ENCODE measurements at regions not wholly inside any gene's neighbourhood (a gene's known extent, or its start where the extent isn't known, plus 50 kb on each side); places are given as distances from the start of the nearest gene placed in this dataset.
"Not testable (repeated sequence)": the region's sequence is repeated elsewhere in the genome, so short reads cannot be mapped to it uniquely, and the experiment has no call there.

DNA sequence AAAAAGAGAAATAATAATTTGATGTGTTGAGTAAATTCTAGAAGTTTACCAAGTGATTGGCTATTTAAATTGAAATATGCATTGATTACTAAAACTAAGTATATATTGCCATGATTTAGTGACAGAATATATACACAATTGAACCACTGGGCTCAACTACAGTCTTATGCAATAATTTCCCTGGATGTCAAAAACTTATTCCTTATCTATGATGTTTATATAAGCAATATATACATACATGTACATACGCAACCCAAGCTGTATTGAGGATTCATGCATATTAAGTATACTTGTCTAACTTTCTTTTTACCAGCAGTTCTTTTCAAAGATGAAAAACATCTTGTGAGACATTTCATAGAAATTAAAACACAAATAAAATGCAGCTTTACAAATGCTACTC lies 165.8 kb downstream of the ZIC4 start:
- ATAC-seq: no peak
- DNase-seq: peak in 1 of 4 donors; percentile 3
- intact Hi-C loops (cut with DNase I): no loop called here
- Histone ChIP-seq H3K27ac (no peak overlapping the region), H3K9me3 (peaks cover 0 to 4% of the 10 kb centered on the region in 2 donors), H3K4me3 (no peak overlapping the region), H3K4me1 (no peaks in the 10 kb centered on the region), H3K27me3 (no peaks in the 10 kb centered on the region), H3K36me3 (no peaks in the 10 kb centered on the region)
- TF ChIP-seq, protein P1, sequence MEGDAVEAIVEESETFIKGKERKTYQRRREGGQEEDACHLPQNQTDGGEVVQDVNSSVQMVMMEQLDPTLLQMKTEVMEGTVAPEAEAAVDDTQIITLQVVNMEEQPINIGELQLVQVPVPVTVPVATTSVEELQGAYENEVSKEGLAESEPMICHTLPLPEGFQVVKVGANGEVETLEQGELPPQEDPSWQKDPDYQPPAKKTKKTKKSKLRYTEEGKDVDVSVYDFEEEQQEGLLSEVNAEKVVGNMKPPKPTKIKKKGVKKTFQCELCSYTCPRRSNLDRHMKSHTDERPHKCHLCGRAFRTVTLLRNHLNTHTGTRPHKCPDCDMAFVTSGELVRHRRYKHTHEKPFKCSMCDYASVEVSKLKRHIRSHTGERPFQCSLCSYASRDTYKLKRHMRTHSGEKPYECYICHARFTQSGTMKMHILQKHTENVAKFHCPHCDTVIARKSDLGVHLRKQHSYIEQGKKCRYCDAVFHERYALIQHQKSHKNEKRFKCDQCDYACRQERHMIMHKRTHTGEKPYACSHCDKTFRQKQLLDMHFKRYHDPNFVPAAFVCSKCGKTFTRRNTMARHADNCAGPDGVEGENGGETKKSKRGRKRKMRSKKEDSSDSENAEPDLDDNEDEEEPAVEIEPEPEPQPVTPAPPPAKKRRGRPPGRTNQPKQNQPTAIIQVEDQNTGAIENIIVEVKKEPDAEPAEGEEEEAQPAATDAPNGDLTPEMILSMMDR (IDR thresholded peaks at IDR 0.05): no peak

- H3K27ac ChIP-seq: no peak overlapping the region
- no peak for ATAC-seq
Measured at GRCh38 chr3:147237991-147238390, 168.4 kb downstream of the ZIC4 start.

DNA sequence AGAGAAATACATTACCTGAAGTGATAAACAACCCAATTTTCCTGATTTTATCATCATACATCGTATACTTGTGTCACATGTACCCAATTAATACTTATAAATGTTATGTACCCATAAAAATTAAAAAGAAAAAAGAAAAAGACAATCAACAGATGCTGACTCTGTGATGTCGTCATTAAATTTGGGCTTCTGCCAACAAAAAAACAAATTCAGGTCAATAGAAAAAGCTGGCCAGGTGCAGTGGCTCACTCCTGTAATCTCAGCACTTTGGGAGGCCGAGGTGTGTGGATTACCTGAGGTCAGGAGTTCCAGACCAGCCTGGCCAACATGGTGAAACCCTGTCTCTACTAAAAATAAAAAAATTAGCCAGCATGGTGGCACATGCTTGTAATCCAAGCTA lies 174.4 kb downstream of the ZIC4 start:
- ATAC-seq; intact Hi-C loops (cut with DNase I); H3K4me1 ChIP-seq; H3K27me3 ChIP-seq; H3K9me3 ChIP-seq; H3K4me3 ChIP-seq; H3K27ac ChIP-seq; DNase-seq; H3K36me3 ChIP-seq: not testable (repeated sequence)

More at GRCh38 chr3:147237991-147238390, 168.4 kb downstream of the ZIC4 start:
- Histone ChIP-seq H3K36me3 (no peaks in the 10 kb centered on the region), H3K9me3 (no peaks in the 10 kb centered on the region), H3K4me3 (no peak overlapping the region), H3K27me3 (no peaks in the 10 kb centered on the region), H3K4me1 (no peaks in the 10 kb centered on the region)
- TF ChIP-seq, protein P1 (IDR thresholded peaks at IDR 0.05): no peak
- intact Hi-C loops (cut with DNase I): no loop called here
- no peak for DNase-seq

DNA sequence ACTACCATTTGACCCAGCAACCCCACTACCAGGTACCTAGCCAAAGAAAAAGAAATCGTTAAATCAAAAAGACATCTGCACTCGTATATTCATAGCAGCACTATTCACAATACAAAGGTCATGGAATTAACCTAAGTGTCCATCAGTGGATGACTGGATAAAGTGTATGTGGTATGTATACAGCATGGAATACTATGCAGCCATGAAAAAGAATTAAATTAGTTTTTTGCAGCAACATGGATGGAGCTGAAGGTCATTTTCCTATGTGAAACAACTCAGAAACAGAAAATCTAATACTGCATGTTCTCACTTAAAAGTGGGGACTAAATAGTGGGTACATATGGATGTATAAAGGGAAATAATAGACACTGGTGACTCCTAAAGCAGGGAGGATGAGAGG lies 175.2 kb downstream of the ZIC4 start:
- TF ChIP-seq, protein P1 (IDR thresholded peaks at IDR 0.05): no peak

DNA sequence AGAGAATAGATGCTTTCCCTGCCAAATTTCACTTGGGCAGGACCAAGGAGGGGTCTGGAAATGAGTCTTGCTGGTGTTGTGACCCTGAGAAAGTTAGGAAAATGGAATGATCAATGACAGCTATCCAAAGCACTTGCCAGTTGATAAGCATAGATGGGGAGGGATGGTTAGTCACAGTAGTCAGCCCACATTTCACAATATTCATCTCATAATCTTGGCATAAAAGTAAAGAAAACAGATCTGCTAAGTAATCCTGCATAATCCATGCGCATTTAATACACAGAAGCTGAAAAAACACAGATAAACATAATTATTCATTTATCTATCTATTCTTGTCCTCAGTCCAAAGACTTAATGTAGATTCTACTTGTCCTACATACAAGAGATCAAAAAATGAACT lies 184.1 kb downstream of the ZIC4 start:
- no peaks in the 10 kb centered on the region for H3K36me3 ChIP-seq
- no peaks in the 10 kb centered on the region for H3K27me3 ChIP-seq
- no peaks in the 10 kb centered on the region for H3K9me3 ChIP-seq
- TF ChIP-seq, protein P1 (IDR thresholded peaks at IDR 0.05): no peak
- H3K27ac ChIP-seq: no peak overlapping the region
- intact Hi-C loops (cut with DNase I): no loop called here
- no peak for DNase-seq
- no peak overlapping the region for H3K4me3 ChIP-seq
- no peaks in the 10 kb centered on the region for H3K4me1 ChIP-seq
- no peak for ATAC-seq

More for the DNA sequence above, 175.2 kb downstream of the ZIC4 start:
- no peak for DNase-seq
- intact Hi-C loops (cut with DNase I): no loop called here
- Histone ChIP-seq H3K4me3 (no peak overlapping the region), H3K27me3 (no peaks in the 10 kb centered on the region), H3K36me3 (no peaks in the 10 kb centered on the region), H3K27ac (no peak overlapping the region), H3K9me3 (peaks cover 0 to 5% of the 10 kb centered on the region in 2 donors), H3K4me1 (no peaks in the 10 kb centered on the region)
- no peak for ATAC-seq

DNA sequence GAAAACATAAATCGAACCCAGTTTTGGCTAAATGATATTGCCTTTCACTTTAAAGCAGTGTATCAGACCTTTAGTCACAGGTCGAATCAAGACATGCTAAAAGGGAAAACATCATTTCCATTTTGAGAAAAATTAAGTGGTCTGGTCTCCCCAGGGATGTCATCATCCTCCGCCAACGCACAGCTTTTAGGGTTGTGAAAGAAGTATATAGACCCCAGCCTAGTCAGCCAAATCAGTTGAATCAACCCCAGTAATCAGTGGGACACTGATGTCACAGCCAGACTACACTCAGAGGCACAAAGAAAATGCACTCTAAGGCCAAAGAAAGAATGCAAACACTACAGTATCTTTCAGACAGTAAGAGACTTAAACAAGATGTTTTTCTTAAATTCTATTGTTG lies 187.4 kb downstream of the ZIC4 start:
- no peak overlapping the region for H3K4me3 ChIP-seq
- no peaks in the 10 kb centered on the region for H3K4me1 ChIP-seq
- H3K27me3 ChIP-seq: no peaks in the 10 kb centered on the region
- intact Hi-C loops (cut with DNase I): no loop called here
- DNase-seq (no peak), ATAC-seq (no peak)
- H3K9me3 ChIP-seq: no peaks in the 10 kb centered on the region
- H3K27ac ChIP-seq: no peak overlapping the region
- TF ChIP-seq, protein P1 (IDR thresholded peaks at IDR 0.05): no peak
- H3K36me3 ChIP-seq: no peaks in the 10 kb centered on the region

Data from left lung (tissue), 4 donors.